Astrocyte of the spinal cord (primary cell): ENCODE measurements at regions not wholly inside any gene's neighbourhood (a gene's known extent, or its start where the extent isn't known, plus 50 kb on each side); places are given as distances from the start of the nearest gene placed in this dataset.
"Not testable (repeated sequence)": the region's sequence is repeated elsewhere in the genome, so short reads cannot be mapped to it uniquely, and the experiment has no call there.

Experiments used
- DNase-seq: peaks from one replicate; pipeline ENCODE4 v3.0.0; 2011; ENCODE audit warnings: low read depth, low spot score
- H3K4me3 ChIP-seq: 2 replicates; pipeline ENCODE4 v1.5.1; 2011; ENCODE audit warnings: low read depth, mild to moderate bottlenecking, low read length, moderate library complexity
- CTCF ChIP-seq: IDR thresholded peaks from 2 replicates; pipeline ENCODE4 v1.5.1; 2012; ENCODE audit warnings: low read depth, mild to moderate bottlenecking, low read length, inconsistent platforms
- in situ Hi-C: cut with HindIII; loops from 2 replicates; pipeline ENCODE4 v1.10.0; 2017; ENCODE audit warnings: low sequenced_read_pairs

GRCh38 chr5:87588316-87588715, 175.6 kb upstream of the CCNH start:
- no peak for TF ChIP-seq CTCF
- DNase-seq = no peak

GRCh38 chr5:87583704-87584103, 171.0 kb upstream of the CCNH start:
- DNase-seq, in situ Hi-C loops, H3K4me3 ChIP-seq: not testable (repeated sequence)

More at GRCh38 chr5:87588316-87588715, 175.6 kb upstream of the CCNH start:
- in situ Hi-C loops = no loop called here
- H3K4me3 ChIP-seq = no peak overlapping the region

- no peak for TF ChIP-seq CTCF
- in situ Hi-C loops = no loop called here
- DNase-seq = no peak
- H3K4me3 ChIP-seq = no peak overlapping the region
Measured at GRCh38 chr5:87582149-87582548, 169.4 kb upstream of the CCNH start.

GRCh38 chr5:87581661-87582060, 168.9 kb upstream of the CCNH start:
- H3K4me3 ChIP-seq = no peak overlapping the region
- TF ChIP-seq CTCF = no peak
- in situ Hi-C loops = no loop called here
- DNase-seq = no peak

- DNase-seq = no peak
- in situ Hi-C loops = no loop called here
- H3K4me3 ChIP-seq = no peak overlapping the region
- no peak for TF ChIP-seq CTCF
Measured at GRCh38 chr5:87579678-87580077, 166.9 kb upstream of the CCNH start.

- no peak overlapping the region for H3K4me3 ChIP-seq
- DNase-seq = no peak
- in situ Hi-C loops = no loop called here
- TF ChIP-seq CTCF = no peak
Measured at GRCh38 chr5:87576867-87577266, 164.1 kb upstream of the CCNH start.

GRCh38 chr5:87576306-87576705, 163.6 kb upstream of the CCNH start:
- in situ Hi-C loops = not testable (repeated sequence)

GRCh38 chr5:87574106-87574505, 161.4 kb upstream of the CCNH start:
- H3K4me3 ChIP-seq = no peak overlapping the region
- in situ Hi-C loops = no loop called here
- no peak for DNase-seq
- TF ChIP-seq CTCF = no peak

More at GRCh38 chr5:87576306-87576705, 163.6 kb upstream of the CCNH start:
- DNase-seq, H3K4me3 ChIP-seq: not testable (repeated sequence)
